ENCODE measurements at regions not wholly inside any gene's neighbourhood (a gene's known extent, or its start where the extent isn't known, plus 50 kb on each side); places are given as distances from the start of the nearest gene placed in this dataset.

GRCh38 chr4:104113850-104114249 lies 380.8 kb downstream of the CXXC4 start:
- TF ChIP-seq CTCF (conservative IDR thresholded peaks at IDR 0.05; ENCODE audit: low read length) (no peak), EZH2phosphoT487 (IDR thresholded peaks at IDR 0.05; ENCODE audit: borderline replicate concordance, low read depth, low read length) (no peak)

All from OCI-LY7 (cell line).